ENCODE measurements at regions not wholly inside any gene's neighbourhood (a gene's known extent, or its start where the extent isn't known, plus 50 kb on each side); places are given as distances from the start of the nearest gene placed in this dataset.
"Not testable (repeated sequence)": the region's sequence is repeated elsewhere in the genome, so short reads cannot be mapped to it uniquely, and the experiment has no call there.

DNA sequence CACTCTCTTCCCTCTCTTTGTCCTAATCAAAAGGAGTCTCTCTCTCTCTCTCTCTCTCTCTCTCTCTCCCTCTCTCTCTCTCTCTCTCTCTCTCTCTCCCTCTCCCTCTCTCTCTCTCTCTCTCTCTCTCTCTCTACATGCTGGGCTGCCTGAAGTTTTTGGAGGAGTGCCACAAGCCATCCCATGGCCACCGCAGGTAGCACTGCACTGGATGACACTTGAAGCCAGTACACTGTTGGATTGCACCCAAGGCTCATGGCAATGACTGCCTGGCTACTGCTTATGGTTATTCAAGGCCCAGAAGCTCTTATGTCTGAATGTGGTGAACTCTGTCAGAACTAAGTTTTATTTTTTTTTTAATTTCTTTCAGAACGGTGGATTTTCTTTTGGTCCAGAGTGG lies 115.2 kb downstream of the SPIN4 start:
- TF ChIP-seq, protein P1, sequence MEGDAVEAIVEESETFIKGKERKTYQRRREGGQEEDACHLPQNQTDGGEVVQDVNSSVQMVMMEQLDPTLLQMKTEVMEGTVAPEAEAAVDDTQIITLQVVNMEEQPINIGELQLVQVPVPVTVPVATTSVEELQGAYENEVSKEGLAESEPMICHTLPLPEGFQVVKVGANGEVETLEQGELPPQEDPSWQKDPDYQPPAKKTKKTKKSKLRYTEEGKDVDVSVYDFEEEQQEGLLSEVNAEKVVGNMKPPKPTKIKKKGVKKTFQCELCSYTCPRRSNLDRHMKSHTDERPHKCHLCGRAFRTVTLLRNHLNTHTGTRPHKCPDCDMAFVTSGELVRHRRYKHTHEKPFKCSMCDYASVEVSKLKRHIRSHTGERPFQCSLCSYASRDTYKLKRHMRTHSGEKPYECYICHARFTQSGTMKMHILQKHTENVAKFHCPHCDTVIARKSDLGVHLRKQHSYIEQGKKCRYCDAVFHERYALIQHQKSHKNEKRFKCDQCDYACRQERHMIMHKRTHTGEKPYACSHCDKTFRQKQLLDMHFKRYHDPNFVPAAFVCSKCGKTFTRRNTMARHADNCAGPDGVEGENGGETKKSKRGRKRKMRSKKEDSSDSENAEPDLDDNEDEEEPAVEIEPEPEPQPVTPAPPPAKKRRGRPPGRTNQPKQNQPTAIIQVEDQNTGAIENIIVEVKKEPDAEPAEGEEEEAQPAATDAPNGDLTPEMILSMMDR (IDR thresholded peaks at IDR 0.05; ENCODE audit: low read depth, low read length, missing input control): not testable (repeated sequence)
- TF ChIP-seq TAF1 (conservative IDR thresholded peaks at IDR 0.05); RAD21 (IDR thresholded peaks at IDR 0.05); GABPA (IDR thresholded peaks at IDR 0.05 in 1 of 2, conservative IDR thresholded peaks at IDR 0.05 in 1 of 2); HNF4A (conservative IDR thresholded peaks at IDR 0.05); RXRA (IDR thresholded peaks at IDR 0.05): not testable (repeated sequence)
- TF ChIP-seq, protein P2, sequence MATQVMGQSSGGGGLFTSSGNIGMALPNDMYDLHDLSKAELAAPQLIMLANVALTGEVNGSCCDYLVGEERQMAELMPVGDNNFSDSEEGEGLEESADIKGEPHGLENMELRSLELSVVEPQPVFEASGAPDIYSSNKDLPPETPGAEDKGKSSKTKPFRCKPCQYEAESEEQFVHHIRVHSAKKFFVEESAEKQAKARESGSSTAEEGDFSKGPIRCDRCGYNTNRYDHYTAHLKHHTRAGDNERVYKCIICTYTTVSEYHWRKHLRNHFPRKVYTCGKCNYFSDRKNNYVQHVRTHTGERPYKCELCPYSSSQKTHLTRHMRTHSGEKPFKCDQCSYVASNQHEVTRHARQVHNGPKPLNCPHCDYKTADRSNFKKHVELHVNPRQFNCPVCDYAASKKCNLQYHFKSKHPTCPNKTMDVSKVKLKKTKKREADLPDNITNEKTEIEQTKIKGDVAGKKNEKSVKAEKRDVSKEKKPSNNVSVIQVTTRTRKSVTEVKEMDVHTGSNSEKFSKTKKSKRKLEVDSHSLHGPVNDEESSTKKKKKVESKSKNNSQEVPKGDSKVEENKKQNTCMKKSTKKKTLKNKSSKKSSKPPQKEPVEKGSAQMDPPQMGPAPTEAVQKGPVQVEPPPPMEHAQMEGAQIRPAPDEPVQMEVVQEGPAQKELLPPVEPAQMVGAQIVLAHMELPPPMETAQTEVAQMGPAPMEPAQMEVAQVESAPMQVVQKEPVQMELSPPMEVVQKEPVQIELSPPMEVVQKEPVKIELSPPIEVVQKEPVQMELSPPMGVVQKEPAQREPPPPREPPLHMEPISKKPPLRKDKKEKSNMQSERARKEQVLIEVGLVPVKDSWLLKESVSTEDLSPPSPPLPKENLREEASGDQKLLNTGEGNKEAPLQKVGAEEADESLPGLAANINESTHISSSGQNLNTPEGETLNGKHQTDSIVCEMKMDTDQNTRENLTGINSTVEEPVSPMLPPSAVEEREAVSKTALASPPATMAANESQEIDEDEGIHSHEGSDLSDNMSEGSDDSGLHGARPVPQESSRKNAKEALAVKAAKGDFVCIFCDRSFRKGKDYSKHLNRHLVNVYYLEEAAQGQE (IDR thresholded peaks at IDR 0.05): not testable (repeated sequence)
- TF ChIP-seq, protein P3, sequence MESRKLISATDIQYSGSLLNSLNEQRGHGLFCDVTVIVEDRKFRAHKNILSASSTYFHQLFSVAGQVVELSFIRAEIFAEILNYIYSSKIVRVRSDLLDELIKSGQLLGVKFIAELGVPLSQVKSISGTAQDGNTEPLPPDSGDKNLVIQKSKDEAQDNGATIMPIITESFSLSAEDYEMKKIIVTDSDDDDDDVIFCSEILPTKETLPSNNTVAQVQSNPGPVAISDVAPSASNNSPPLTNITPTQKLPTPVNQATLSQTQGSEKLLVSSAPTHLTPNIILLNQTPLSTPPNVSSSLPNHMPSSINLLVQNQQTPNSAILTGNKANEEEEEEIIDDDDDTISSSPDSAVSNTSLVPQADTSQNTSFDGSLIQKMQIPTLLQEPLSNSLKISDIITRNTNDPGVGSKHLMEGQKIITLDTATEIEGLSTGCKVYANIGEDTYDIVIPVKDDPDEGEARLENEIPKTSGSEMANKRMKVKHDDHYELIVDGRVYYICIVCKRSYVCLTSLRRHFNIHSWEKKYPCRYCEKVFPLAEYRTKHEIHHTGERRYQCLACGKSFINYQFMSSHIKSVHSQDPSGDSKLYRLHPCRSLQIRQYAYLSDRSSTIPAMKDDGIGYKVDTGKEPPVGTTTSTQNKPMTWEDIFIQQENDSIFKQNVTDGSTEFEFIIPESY (IDR thresholded peaks at IDR 0.05): not testable (repeated sequence)
